A549 (cell line): ENCODE measurements at regions not wholly inside any gene's neighbourhood (a gene's known extent, or its start where the extent isn't known, plus 50 kb on each side); places are given as distances from the start of the nearest gene placed in this dataset.

Experiments used
- JUN ChIP-seq, 2 experiments: fragments of >200 bp; sonication (Bioruptor Twin); formaldehyde crosslinking; IDR thresholded peaks; 2 replicates in 1 of 2; 3 replicates in 1 of 2; pipeline ENCODE4 v1.6.1; 2016 to 2017

GRCh38 chr9:16921855-16922254 lies 51.4 kb upstream of the BNC2 start (continued):
- TF ChIP-seq JUN (IDR thresholded peaks at IDR 0.05), result no peak
